A549 (cell line): ENCODE measurements at regions not wholly inside any gene's neighbourhood (a gene's known extent, or its start where the extent isn't known, plus 50 kb on each side); places are given as distances from the start of the nearest gene placed in this dataset.

Source experiments
- TFCP2L1 ChIP-seq: fragments of 250-450 bp; sonication (Bioruptor Pico); IDR thresholded peaks from 2 replicates; pipeline ENCODE4 v1.5.0; 2021; ENCODE audit warnings: mild to moderate bottlenecking
- small RNA-seq, 6 experiments: library from RNA; depleted of rRNA; stranded (forward); fragments of <200 nt; gene quantifications; one replicate each; pipeline ENCODE3, GENCODE V24; 2012
- TF ChIP-seq, protein P1 (sequence below): fragments of 200-600 bp; sonication (generic); IDR thresholded peaks from 2 replicates; pipeline ENCODE4 v1.6.1; 2016; ENCODE audit warnings: antibody characterized with exemption, mild to moderate bottlenecking, moderate library complexity
- TF ChIP-seq, protein P2 (sequence below): fragments of 250-450 bp; sonication (Bioruptor Pico); IDR thresholded peaks from 2 replicates; pipeline ENCODE4 v1.5.0; 2021; ENCODE audit warnings: mild to moderate bottlenecking, moderate library complexity, borderline replicate concordance

DNA sequence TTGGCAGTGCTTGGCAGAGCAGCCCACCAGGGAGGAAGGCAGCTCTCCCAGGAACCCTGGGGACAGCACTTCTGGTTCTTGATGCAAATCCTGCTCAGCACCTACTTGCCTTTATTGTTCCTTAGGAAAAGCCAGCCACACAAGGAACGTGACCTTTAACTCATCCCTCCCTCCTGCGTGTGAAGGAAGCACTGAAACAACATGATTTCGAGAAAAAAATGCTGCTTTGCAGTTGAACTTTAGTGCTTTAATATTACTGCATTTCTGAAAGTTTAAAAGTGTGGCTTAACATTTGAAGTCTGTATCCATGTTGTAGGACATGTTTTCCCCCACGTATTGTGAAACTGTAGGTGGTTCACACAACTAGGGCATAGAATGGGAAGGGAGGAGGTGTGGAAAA lies 50.4 kb upstream of the CTNNB1 start (continued):
- TF ChIP-seq, protein P1, sequence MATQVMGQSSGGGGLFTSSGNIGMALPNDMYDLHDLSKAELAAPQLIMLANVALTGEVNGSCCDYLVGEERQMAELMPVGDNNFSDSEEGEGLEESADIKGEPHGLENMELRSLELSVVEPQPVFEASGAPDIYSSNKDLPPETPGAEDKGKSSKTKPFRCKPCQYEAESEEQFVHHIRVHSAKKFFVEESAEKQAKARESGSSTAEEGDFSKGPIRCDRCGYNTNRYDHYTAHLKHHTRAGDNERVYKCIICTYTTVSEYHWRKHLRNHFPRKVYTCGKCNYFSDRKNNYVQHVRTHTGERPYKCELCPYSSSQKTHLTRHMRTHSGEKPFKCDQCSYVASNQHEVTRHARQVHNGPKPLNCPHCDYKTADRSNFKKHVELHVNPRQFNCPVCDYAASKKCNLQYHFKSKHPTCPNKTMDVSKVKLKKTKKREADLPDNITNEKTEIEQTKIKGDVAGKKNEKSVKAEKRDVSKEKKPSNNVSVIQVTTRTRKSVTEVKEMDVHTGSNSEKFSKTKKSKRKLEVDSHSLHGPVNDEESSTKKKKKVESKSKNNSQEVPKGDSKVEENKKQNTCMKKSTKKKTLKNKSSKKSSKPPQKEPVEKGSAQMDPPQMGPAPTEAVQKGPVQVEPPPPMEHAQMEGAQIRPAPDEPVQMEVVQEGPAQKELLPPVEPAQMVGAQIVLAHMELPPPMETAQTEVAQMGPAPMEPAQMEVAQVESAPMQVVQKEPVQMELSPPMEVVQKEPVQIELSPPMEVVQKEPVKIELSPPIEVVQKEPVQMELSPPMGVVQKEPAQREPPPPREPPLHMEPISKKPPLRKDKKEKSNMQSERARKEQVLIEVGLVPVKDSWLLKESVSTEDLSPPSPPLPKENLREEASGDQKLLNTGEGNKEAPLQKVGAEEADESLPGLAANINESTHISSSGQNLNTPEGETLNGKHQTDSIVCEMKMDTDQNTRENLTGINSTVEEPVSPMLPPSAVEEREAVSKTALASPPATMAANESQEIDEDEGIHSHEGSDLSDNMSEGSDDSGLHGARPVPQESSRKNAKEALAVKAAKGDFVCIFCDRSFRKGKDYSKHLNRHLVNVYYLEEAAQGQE, result no peak
- no peak for TF ChIP-seq TFCP2L1 (CRISPR knock-in tag)
- TF ChIP-seq, protein P2, sequence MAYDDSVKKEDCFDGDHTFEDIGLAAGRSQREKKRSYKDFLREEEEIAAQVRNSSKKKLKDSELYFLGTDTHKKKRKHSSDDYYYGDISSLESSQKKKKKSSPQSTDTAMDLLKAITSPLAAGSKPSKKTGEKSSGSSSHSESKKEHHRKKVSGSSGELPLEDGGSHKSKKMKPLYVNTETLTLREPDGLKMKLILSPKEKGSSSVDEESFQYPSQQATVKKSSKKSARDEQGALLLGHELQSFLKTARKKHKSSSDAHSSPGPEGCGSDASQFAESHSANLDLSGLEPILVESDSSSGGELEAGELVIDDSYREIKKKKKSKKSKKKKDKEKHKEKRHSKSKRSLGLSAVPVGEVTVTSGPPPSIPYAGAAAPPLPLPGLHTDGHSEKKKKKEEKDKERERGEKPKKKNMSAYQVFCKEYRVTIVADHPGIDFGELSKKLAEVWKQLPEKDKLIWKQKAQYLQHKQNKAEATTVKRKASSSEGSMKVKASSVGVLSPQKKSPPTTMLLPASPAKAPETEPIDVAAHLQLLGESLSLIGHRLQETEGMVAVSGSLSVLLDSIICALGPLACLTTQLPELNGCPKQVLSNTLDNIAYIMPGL (CRISPR knock-in tag), result no peak

Small RNAs in the stretch of these regions (small RNA-seq; reads per million reads assigned to genes)
- gene AC099560.2 (0 reads per million in 6 experiments), gene HMGN2P24 (0 reads per million in 6 experiments)
